Effector CD4-positive, alpha-beta T cell (primary cell): ENCODE measurements at regions not wholly inside any gene's neighbourhood (a gene's known extent, or its start where the extent isn't known, plus 50 kb on each side); places are given as distances from the start of the nearest gene placed in this dataset.

ENCODE experiments used
- DNase-seq: peaks from one replicate; pipeline ENCODE4 v3.0.0-alpha.2; 2020

GRCh38 chr7:142353147-142354060 is 95.5 kb upstream of the PRSS58 start:
- DNase-seq, result no peak

- no peak for DNase-seq
These were observed 94.7 kb upstream of the PRSS58 start for GRCh38 chr7:142352543-142352942.

- no peak for DNase-seq
These were observed 93.3 kb upstream of the PRSS58 start for GRCh38 chr7:142351145-142351544.

GRCh38 chr7:142349670-142350405 is 92.0 kb upstream of the PRSS58 start:
- no peak for DNase-seq

- no peak for DNase-seq
These were observed 91.1 kb upstream of the PRSS58 start for GRCh38 chr7:142348921-142349405.

- DNase-seq, result no peak
These were observed 90.2 kb upstream of the PRSS58 start for GRCh38 chr7:142348100-142348499.

- DNase-seq, result no peak
These were observed 89.2 kb upstream of the PRSS58 start for GRCh38 chr7:142347091-142347490.

GRCh38 chr7:142345811-142346210 is 88.0 kb upstream of the PRSS58 start:
- no peak for DNase-seq

GRCh38 chr7:142338633-142339501 is 81.0 kb upstream of the PRSS58 start:
- peak; percentile 10 for DNase-seq

GRCh38 chr7:142337054-142338001 is 79.5 kb upstream of the PRSS58 start:
- no peak for DNase-seq

GRCh38 chr7:142334806-142335205 is 76.9 kb upstream of the PRSS58 start:
- no peak for DNase-seq

GRCh38 chr7:142334236-142334635 is 76.4 kb upstream of the PRSS58 start:
- no peak for DNase-seq

GRCh38 chr7:142332421-142332820 is 74.6 kb upstream of the PRSS58 start:
- DNase-seq, result no peak

- DNase-seq, result no peak
These were observed 74.1 kb upstream of the PRSS58 start for GRCh38 chr7:142331941-142332340.

- no peak for DNase-seq
These were observed 71.4 kb upstream of the PRSS58 start for GRCh38 chr7:142329062-142329790.

GRCh38 chr7:142328551-142328950 is 70.7 kb upstream of the PRSS58 start:
- no peak for DNase-seq

GRCh38 chr7:142327628-142328405 is 70.0 kb upstream of the PRSS58 start:
- DNase-seq, result no peak

GRCh38 chr7:142323706-142324105 is 65.8 kb upstream of the PRSS58 start:
- DNase-seq, result peak; percentile 20

GRCh38 chr7:142321391-142321790 is 63.5 kb upstream of the PRSS58 start:
- DNase-seq, result no peak

GRCh38 chr7:142320883-142321282 is 63.0 kb upstream of the PRSS58 start:
- DNase-seq, result no peak
